ENCODE measurements at regions not wholly inside any gene's neighbourhood (a gene's known extent, or its start where the extent isn't known, plus 50 kb on each side); places are given as distances from the start of the nearest gene placed in this dataset.
"Not testable (repeated sequence)": the region's sequence is repeated elsewhere in the genome, so short reads cannot be mapped to it uniquely, and the experiment has no call there.

DNA sequence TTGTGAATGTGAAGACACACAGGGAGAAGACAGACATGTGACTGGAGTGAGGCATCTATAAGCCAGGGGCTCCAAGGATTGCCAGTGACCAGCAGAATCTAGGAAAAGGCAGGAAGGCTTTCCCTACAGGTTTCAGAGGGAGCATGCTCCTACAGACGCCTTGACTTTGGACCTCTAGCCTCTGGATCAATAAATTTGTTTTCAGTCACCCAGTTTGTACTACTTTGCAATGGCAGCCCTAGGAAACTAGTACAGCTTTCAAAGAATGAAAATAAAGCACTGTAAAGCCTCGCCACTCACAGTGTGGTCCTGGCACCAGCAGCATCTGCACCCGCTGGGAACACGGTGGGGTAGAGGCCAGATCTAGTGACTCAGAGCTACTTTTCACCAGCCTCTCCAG, 510.0 kb downstream of the LTN1 start:
- TF ChIP-seq, protein P1, sequence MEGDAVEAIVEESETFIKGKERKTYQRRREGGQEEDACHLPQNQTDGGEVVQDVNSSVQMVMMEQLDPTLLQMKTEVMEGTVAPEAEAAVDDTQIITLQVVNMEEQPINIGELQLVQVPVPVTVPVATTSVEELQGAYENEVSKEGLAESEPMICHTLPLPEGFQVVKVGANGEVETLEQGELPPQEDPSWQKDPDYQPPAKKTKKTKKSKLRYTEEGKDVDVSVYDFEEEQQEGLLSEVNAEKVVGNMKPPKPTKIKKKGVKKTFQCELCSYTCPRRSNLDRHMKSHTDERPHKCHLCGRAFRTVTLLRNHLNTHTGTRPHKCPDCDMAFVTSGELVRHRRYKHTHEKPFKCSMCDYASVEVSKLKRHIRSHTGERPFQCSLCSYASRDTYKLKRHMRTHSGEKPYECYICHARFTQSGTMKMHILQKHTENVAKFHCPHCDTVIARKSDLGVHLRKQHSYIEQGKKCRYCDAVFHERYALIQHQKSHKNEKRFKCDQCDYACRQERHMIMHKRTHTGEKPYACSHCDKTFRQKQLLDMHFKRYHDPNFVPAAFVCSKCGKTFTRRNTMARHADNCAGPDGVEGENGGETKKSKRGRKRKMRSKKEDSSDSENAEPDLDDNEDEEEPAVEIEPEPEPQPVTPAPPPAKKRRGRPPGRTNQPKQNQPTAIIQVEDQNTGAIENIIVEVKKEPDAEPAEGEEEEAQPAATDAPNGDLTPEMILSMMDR (IDR thresholded peaks at IDR 0.05; ENCODE audit: unreplicated experiment), result no peak
- DNase-seq, result no peak
- Mint-ChIP-seq H3K4me3 (ENCODE audit: low read depth, unreplicated experiment) (no peak overlapping the region), H3K4me1 (ENCODE audit: low read depth, unreplicated experiment) (no peaks in the 10 kb centered on the region), H3K9me3 (ENCODE audit: low read depth, unreplicated experiment) (no peaks in the 10 kb centered on the region), H3K36me3 (ENCODE audit: insufficient read depth, unreplicated experiment) (no peaks in the 10 kb centered on the region), H3K27me3 (ENCODE audit: unreplicated experiment) (no peaks in the 10 kb centered on the region), H3K27ac (ENCODE audit: unreplicated experiment) (no peak overlapping the region)
- intact Hi-C loops (cut with micrococcal nuclease; ENCODE audit: unreplicated experiment), result no loop called here
- no TSS peak for BruUV-seq (replicated peaks)
- CTCF ChIA-PET, result no interaction called here

DNA sequence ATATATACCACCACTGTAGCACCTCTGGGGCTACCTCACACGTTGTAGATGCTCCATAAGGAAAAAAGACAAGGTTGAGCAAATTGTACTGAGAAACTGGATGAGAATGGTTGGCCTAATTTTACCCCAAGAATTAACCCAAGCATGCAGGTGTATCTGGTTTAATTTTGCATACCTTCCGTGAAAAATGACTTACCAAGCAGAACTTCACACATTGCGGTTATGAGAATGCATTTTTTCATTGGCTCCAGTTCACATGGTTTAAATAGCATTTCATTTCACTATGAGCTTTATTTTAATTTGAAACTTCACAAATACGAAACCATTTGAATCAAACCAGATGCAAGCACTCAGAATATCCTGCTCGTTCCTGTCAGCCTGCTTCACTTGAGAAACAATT, 512.2 kb downstream of the LTN1 start:
- no peaks in the 10 kb centered on the region for H3K9me3 Mint-ChIP-seq (ENCODE audit: low read depth, unreplicated experiment)
- no peak for DNase-seq
- no peaks in the 10 kb centered on the region for H3K27me3 Mint-ChIP-seq (ENCODE audit: unreplicated experiment)
- no peaks in the 10 kb centered on the region for H3K36me3 Mint-ChIP-seq (ENCODE audit: insufficient read depth, unreplicated experiment)
- TF ChIP-seq, protein P1 (IDR thresholded peaks at IDR 0.05; ENCODE audit: unreplicated experiment), result no peak
- CTCF ChIA-PET, result no interaction called here
- no TSS peak for BruUV-seq (replicated peaks)
- no peaks in the 10 kb centered on the region for H3K4me1 Mint-ChIP-seq (ENCODE audit: low read depth, unreplicated experiment)
- no peak overlapping the region for H3K27ac Mint-ChIP-seq (ENCODE audit: unreplicated experiment)
- intact Hi-C loops (cut with micrococcal nuclease; ENCODE audit: unreplicated experiment), result no loop called here
- H3K4me3 Mint-ChIP-seq (ENCODE audit: low read depth, unreplicated experiment), result no peak overlapping the region

DNA sequence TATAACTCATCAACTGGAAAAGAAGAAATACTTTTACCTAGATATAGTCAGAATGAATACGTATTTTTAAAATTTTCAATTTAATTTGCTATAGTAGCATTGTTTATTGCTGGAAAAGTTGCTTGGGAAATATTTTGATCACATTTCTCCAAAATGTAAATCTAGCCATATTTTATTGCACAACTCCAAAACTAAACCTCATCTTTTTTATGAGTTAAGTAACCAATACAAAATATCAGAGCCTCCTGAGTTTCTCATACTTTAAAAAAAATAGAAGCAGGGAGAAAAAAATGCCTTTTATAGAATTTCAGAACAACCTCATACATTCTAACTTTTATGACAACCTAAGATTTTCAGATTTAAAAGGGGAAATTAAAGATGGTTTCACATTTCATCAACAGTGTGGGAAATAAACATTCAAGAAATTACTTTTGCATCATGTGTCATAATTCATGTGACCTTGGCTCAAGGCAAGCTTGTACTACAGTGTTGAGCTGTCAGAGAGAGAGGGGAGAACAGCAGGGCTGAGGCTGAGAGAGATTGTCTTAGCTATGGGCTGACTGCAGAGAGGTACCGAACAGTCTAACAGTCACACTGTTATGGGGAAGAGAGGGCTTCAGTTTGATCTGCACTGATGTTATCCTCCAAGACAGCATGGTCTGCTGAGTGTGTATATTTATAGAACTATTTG, 519.0 kb downstream of the LTN1 start:
- intact Hi-C loops (cut with micrococcal nuclease; ENCODE audit: unreplicated experiment), result no loop called here
- no TSS peak for BruUV-seq (replicated peaks)
- H3K27ac Mint-ChIP-seq (ENCODE audit: unreplicated experiment), result no peak overlapping the region

DNA sequence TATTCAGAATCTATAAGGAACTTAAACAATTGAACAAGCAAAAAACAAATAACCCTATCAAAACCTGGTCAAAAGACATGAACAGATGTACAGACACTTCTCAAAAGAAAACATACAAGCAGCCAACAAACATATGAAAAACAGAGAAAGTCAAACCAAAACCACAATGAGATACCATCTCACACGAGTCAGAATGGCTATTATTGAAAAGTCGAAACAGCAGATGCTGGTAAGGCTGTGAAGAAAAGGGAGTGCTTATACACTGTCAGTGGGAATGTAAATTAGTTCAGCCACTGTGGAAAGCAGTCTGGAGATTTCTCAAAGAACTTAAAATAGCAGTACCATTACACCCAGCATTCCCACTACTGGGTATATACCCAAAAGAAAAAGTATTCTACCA, 520.1 kb downstream of the LTN1 start:
- H3K27ac Mint-ChIP-seq (ENCODE audit: unreplicated experiment); BruUV-seq (replicated peaks); H3K36me3 Mint-ChIP-seq (ENCODE audit: insufficient read depth, unreplicated experiment); DNase-seq; CTCF ChIA-PET; H3K9me3 Mint-ChIP-seq (ENCODE audit: low read depth, unreplicated experiment); H3K4me3 Mint-ChIP-seq (ENCODE audit: low read depth, unreplicated experiment); H3K4me1 Mint-ChIP-seq (ENCODE audit: low read depth, unreplicated experiment); intact Hi-C loops (cut with micrococcal nuclease; ENCODE audit: unreplicated experiment); H3K27me3 Mint-ChIP-seq (ENCODE audit: unreplicated experiment): not testable (repeated sequence)

More for the DNA sequence above, 519.0 kb downstream of the LTN1 start:
- no peaks in the 10 kb centered on the region for H3K4me1 Mint-ChIP-seq (ENCODE audit: low read depth, unreplicated experiment)
- H3K36me3 Mint-ChIP-seq (ENCODE audit: insufficient read depth, unreplicated experiment), result no peaks in the 10 kb centered on the region
- CTCF ChIA-PET, result interaction anchor here (0.8 kb wide), 1 partner anchor 271 kb away, joined by 3 read pairs; no protein-coding TSS in a partner anchor
- no peak for DNase-seq
- TF ChIP-seq, protein P1 (IDR thresholded peaks at IDR 0.05; ENCODE audit: unreplicated experiment), result no peak
- H3K27me3 Mint-ChIP-seq (ENCODE audit: unreplicated experiment), result no peaks in the 10 kb centered on the region
- H3K4me3 Mint-ChIP-seq (ENCODE audit: low read depth, unreplicated experiment), result no peak overlapping the region
- H3K9me3 Mint-ChIP-seq (ENCODE audit: low read depth, unreplicated experiment), result no peaks in the 10 kb centered on the region

DNA sequence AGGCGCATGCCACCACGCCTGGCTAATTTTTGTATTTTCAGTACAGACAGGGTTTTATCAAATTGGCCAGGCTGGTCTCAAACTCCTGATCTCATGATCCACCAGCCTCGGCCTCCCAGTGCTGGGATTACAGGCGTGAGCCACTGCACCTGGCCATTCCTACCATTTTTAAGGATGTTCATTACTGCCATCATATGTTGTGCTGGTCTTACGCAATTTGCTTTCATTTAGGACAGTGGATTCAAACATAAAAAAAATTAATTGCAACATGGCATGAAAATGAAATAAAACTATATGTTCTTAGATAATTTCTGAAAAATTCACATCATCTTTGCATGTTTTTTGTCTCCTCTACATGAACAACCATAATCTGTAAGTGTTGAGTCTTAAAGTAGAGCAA, 527.7 kb downstream of the LTN1 start:
- H3K4me3 Mint-ChIP-seq (ENCODE audit: low read depth, unreplicated experiment), result no peak overlapping the region
- H3K9me3 Mint-ChIP-seq (ENCODE audit: low read depth, unreplicated experiment), result no peaks in the 10 kb centered on the region
- H3K4me1 Mint-ChIP-seq (ENCODE audit: low read depth, unreplicated experiment), result no peaks in the 10 kb centered on the region
- H3K36me3 Mint-ChIP-seq (ENCODE audit: insufficient read depth, unreplicated experiment), result no peaks in the 10 kb centered on the region
- CTCF ChIA-PET, result no interaction called here
- TF ChIP-seq, protein P1 (IDR thresholded peaks at IDR 0.05; ENCODE audit: unreplicated experiment), result no peak
- no peaks in the 10 kb centered on the region for H3K27me3 Mint-ChIP-seq (ENCODE audit: unreplicated experiment)
- no peak overlapping the region for H3K27ac Mint-ChIP-seq (ENCODE audit: unreplicated experiment)
- DNase-seq, result no peak
- intact Hi-C loops (cut with micrococcal nuclease; ENCODE audit: unreplicated experiment), result no loop called here
- no TSS peak for BruUV-seq (replicated peaks)
